ENCODE measurements at regions not wholly inside any gene's neighbourhood (a gene's known extent, or its start where the extent isn't known, plus 50 kb on each side); places are given as distances from the start of the nearest gene placed in this dataset.

DNA sequence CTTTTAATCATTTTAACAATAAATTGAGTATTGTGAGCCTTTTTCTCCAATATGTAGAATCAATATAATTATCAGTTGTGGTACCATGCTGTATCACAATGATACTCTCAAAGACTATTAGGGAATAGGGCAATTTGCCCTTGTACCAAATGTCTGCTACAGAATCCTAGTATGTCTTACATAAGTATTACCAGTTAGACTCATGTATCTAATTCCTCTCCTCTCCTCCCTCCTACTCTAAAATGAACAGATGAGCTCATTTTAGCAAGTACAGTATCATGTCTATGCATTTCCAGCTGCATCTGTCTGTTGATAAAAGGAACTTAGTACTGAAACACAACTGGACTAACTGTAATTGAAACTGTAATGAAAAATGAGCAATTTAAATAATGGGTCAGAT is 124.3 kb upstream of the ATP11B start:
- TF ChIP-seq, protein P1, sequence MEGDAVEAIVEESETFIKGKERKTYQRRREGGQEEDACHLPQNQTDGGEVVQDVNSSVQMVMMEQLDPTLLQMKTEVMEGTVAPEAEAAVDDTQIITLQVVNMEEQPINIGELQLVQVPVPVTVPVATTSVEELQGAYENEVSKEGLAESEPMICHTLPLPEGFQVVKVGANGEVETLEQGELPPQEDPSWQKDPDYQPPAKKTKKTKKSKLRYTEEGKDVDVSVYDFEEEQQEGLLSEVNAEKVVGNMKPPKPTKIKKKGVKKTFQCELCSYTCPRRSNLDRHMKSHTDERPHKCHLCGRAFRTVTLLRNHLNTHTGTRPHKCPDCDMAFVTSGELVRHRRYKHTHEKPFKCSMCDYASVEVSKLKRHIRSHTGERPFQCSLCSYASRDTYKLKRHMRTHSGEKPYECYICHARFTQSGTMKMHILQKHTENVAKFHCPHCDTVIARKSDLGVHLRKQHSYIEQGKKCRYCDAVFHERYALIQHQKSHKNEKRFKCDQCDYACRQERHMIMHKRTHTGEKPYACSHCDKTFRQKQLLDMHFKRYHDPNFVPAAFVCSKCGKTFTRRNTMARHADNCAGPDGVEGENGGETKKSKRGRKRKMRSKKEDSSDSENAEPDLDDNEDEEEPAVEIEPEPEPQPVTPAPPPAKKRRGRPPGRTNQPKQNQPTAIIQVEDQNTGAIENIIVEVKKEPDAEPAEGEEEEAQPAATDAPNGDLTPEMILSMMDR (IDR thresholded peaks at IDR 0.05; ENCODE audit: low read depth, low read length, poor library complexity, severe bottlenecking): no peak
- TF ChIP-seq EZH2phosphoT487 (IDR thresholded peaks at IDR 0.05; ENCODE audit: borderline replicate concordance, low read length): no peak
